Esophagus muscularis mucosa (tissue), 4 donors: ENCODE measurements at regions not wholly inside any gene's neighbourhood (a gene's known extent, or its start where the extent isn't known, plus 50 kb on each side); places are given as distances from the start of the nearest gene placed in this dataset.

Experiments
- DNase-seq: peaks from one replicate; pipeline ENCODE4 v3.0.0-alpha.2; 2017; ENCODE audit errors: extremely low spot score
- H3K27ac ChIP-seq, 4 donors: fragments of 200-600 bp; sonication (generic); replicated peaks in 1 of 4; 1 replicate in 3 of 4; 2 replicates in 1 of 4; pipeline ENCODE4 v1.5.1; 2016 to 2019; ENCODE audit warnings: mild to moderate bottlenecking in 1 of 4
- H3K27me3 ChIP-seq, 4 donors: fragments of 200-600 bp; sonication (generic); one replicate each; pipeline versions ENCODE4 v1.5.1 to v1.6.0; 2016 to 2019
- H3K36me3 ChIP-seq, 4 donors: fragments of 200-600 bp; sonication (generic); one replicate each; pipeline ENCODE4 v1.5.1; 2016 to 2019
- H3K4me1 ChIP-seq, 4 donors: fragments of 200-600 bp; sonication (generic); one replicate each; pipeline ENCODE4 v1.5.1; 2016 to 2019
- H3K4me3 ChIP-seq, 4 donors: fragments of 200-600 bp; sonication (generic); 1 replicate in 2 of 4; 2 replicates in 2 of 4; pipeline ENCODE4 v1.5.1; 2016 to 2019; ENCODE audit warnings: mild to moderate bottlenecking in 4 of 4, moderate library complexity in 1 of 4
- H3K9me3 ChIP-seq, 4 donors: fragments of 200-600 bp; sonication (generic); 1 replicate in 3 of 4; 2 replicates in 1 of 4; pipeline ENCODE4 v1.5.1; 2016 to 2019
- EP300 ChIP-seq: sonication (generic); formaldehyde crosslinking; IDR thresholded peaks from one replicate; pipeline ENCODE4 v1.6.1; 2017; ENCODE audit warnings: antibody characterized with exemption
- POLR2A ChIP-seq: fragments of 450-650 bp; IDR thresholded peaks from one replicate; pipeline ENCODE4 v1.6.1; 2017; ENCODE audit warnings: antibody characterized with exemption, moderate library complexity, mild to moderate bottlenecking, low read depth
- POLR2AphosphoS5 ChIP-seq, 2 donors: sonication (generic); formaldehyde crosslinking; IDR thresholded peaks; one replicate each; pipeline ENCODE4 v1.6.1; 2017; ENCODE audit warnings: antibody characterized with exemption in 2 of 2
- WGBS: methylation state at CpG from one replicate; pipeline ENCODE4 v1.1.5; 2018; 5-methylcytosine and 5-hydroxymethylcytosine counted together
- intact Hi-C: fragments of 100-400 bp; cut with DNase I; formaldehyde crosslinking; loops from one replicate; pipeline ENCODE4 v1.15.1; 2023
- TF ChIP-seq, protein P1 (sequence below), 3 experiments: fragments of 200-600 bp in 2 of 3; fragments of 450-650 bp in 1 of 3; sonication (generic) in 2 of 3; IDR thresholded peaks; one replicate each; pipeline ENCODE4 v1.5.1; 2017 to 2019; ENCODE audit warnings: antibody characterized with exemption in 3 of 3, mild to moderate bottlenecking in 2 of 3, moderate library complexity in 1 of 3

- Histone ChIP-seq H3K9me3 (no peaks in the 10 kb centered on the region), H3K27me3 (no peaks in the 10 kb centered on the region), H3K4me3 (no peak overlapping the region), H3K4me1 (no peaks in the 10 kb centered on the region), H3K27ac (no peak overlapping the region), H3K36me3 (no peaks in the 10 kb centered on the region)
- TF ChIP-seq EP300 (no peak), POLR2AphosphoS5 (IDR thresholded peaks at IDR 0.05) (no peak), POLR2A (no peak)
- TF ChIP-seq, protein P1, sequence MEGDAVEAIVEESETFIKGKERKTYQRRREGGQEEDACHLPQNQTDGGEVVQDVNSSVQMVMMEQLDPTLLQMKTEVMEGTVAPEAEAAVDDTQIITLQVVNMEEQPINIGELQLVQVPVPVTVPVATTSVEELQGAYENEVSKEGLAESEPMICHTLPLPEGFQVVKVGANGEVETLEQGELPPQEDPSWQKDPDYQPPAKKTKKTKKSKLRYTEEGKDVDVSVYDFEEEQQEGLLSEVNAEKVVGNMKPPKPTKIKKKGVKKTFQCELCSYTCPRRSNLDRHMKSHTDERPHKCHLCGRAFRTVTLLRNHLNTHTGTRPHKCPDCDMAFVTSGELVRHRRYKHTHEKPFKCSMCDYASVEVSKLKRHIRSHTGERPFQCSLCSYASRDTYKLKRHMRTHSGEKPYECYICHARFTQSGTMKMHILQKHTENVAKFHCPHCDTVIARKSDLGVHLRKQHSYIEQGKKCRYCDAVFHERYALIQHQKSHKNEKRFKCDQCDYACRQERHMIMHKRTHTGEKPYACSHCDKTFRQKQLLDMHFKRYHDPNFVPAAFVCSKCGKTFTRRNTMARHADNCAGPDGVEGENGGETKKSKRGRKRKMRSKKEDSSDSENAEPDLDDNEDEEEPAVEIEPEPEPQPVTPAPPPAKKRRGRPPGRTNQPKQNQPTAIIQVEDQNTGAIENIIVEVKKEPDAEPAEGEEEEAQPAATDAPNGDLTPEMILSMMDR (IDR thresholded peaks at IDR 0.05) = no peak
- intact Hi-C loops = no loop called here
- 95% methylated on average over 1 of the region's 1 CpG for WGBS
- no peak for DNase-seq
Measured at GRCh38 chr13:82436099-82436585, 1446.1 kb downstream of the SLITRK1 start.

DNA sequence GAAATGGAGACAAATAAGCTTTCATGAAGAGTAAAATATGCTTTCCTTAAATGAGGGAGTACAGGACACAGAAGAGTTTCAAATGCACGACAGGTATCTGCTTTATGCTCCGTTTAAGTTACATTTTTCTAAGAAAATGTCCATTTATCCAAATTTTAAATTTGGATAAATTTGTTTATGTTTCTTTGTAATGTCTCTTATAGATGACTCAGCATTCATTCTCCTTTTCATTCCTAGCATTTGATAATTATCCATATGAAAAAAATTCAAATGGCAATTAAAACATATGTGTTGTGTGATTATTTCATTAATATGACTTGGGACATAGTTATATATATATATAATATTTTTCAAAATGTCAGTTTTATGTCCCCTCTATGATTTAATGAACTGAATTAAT lies 1449.3 kb downstream of the SLITRK1 start:
- H3K9me3 ChIP-seq = no peaks in the 10 kb centered on the region
- no peaks in the 10 kb centered on the region for H3K36me3 ChIP-seq
- 93% methylated on average over 2 of the region's 2 CpGs for WGBS
- no peak overlapping the region for H3K27ac ChIP-seq
- no peak for TF ChIP-seq POLR2AphosphoS5 (IDR thresholded peaks at IDR 0.05)
- TF ChIP-seq, protein P1 (IDR thresholded peaks at IDR 0.05) = no peak
- no peak for TF ChIP-seq POLR2A
- TF ChIP-seq EP300 = no peak
- no peak for DNase-seq
- H3K4me3 ChIP-seq = no peak overlapping the region
- H3K4me1 ChIP-seq = no peaks in the 10 kb centered on the region
- intact Hi-C loops = no loop called here
- H3K27me3 ChIP-seq = no peaks in the 10 kb centered on the region

GRCh38 chr13:82412749-82413148 lies 1469.5 kb downstream of the SLITRK1 start:
- 60% methylated on average over 5 of the region's 5 CpGs for WGBS
- DNase-seq = no peak
- Histone ChIP-seq H3K9me3 (no peaks in the 10 kb centered on the region), H3K4me3 (no peak overlapping the region), H3K36me3 (no peaks in the 10 kb centered on the region), H3K27ac (no peak overlapping the region), H3K27me3 (no peaks in the 10 kb centered on the region), H3K4me1 (no peaks in the 10 kb centered on the region)
- TF ChIP-seq, protein P1 (IDR thresholded peaks at IDR 0.05) = no peak
- TF ChIP-seq POLR2AphosphoS5 (IDR thresholded peaks at IDR 0.05) (no peak), POLR2A (no peak), EP300 (no peak)
- intact Hi-C loops = no loop called here

- intact Hi-C loops = no loop called here
- H3K36me3 ChIP-seq = no peaks in the 10 kb centered on the region
- WGBS = 91% methylated on average over 4 of the region's 4 CpGs
- no peak for DNase-seq
- TF ChIP-seq, protein P1 (IDR thresholded peaks at IDR 0.05) = no peak
- no peak overlapping the region for H3K27ac ChIP-seq
- no peak overlapping the region for H3K4me3 ChIP-seq
- no peaks in the 10 kb centered on the region for H3K4me1 ChIP-seq
- no peaks in the 10 kb centered on the region for H3K27me3 ChIP-seq
- no peaks in the 10 kb centered on the region for H3K9me3 ChIP-seq
Measured at GRCh38 chr13:82407321-82407720, 1475.0 kb downstream of the SLITRK1 start.

- DNase-seq = no peak
- intact Hi-C loops = no loop called here
Measured at GRCh38 chr13:82374719-82375118, 1507.6 kb downstream of the SLITRK1 start.

More at GRCh38 chr13:82374719-82375118, 1507.6 kb downstream of the SLITRK1 start:
- H3K4me1 ChIP-seq = no peaks in the 10 kb centered on the region
- H3K27me3 ChIP-seq = no peaks in the 10 kb centered on the region
- TF ChIP-seq, protein P1 (IDR thresholded peaks at IDR 0.05) = no peak
- TF ChIP-seq POLR2AphosphoS5 (IDR thresholded peaks at IDR 0.05) (no peak), POLR2A (no peak), EP300 (no peak)
- H3K4me3 ChIP-seq = no peak overlapping the region
- H3K27ac ChIP-seq = no peak overlapping the region
- H3K9me3 ChIP-seq = no peaks in the 10 kb centered on the region
- no peaks in the 10 kb centered on the region for H3K36me3 ChIP-seq
